Gastroesophageal sphincter (tissue), 3 donors: ENCODE measurements at regions not wholly inside any gene's neighbourhood (a gene's known extent, or its start where the extent isn't known, plus 50 kb on each side); places are given as distances from the start of the nearest gene placed in this dataset.

ENCODE experiments used
- EP300 ChIP-seq: sonication (generic); formaldehyde crosslinking; IDR thresholded peaks from one replicate; pipeline ENCODE4 v1.6.1; 2017; ENCODE audit warnings: antibody characterized with exemption, mild to moderate bottlenecking
- POLR2A ChIP-seq, 2 donors: fragments of 450-650 bp; IDR thresholded peaks; one replicate each; pipeline ENCODE4 v1.6.1; 2017; ENCODE audit warnings: antibody characterized with exemption in 2 of 2, mild to moderate bottlenecking in 2 of 2, moderate library complexity in 1 of 2
- POLR2AphosphoS5 ChIP-seq: sonication (generic); formaldehyde crosslinking; IDR thresholded peaks from one replicate; pipeline ENCODE4 v1.6.1; 2017; ENCODE audit warnings: antibody characterized with exemption
- TF ChIP-seq, protein P1 (sequence below), 4 experiments: fragments of 200-600 bp in 2 of 4; fragments of 450-650 bp in 2 of 4; sonication (generic) in 1 of 4; IDR thresholded peaks; one replicate each; pipeline ENCODE4 v1.5.1; 2017 to 2019; ENCODE audit warnings: antibody characterized with exemption in 4 of 4, mild to moderate bottlenecking in 2 of 4, moderate library complexity in 2 of 4

DNA sequence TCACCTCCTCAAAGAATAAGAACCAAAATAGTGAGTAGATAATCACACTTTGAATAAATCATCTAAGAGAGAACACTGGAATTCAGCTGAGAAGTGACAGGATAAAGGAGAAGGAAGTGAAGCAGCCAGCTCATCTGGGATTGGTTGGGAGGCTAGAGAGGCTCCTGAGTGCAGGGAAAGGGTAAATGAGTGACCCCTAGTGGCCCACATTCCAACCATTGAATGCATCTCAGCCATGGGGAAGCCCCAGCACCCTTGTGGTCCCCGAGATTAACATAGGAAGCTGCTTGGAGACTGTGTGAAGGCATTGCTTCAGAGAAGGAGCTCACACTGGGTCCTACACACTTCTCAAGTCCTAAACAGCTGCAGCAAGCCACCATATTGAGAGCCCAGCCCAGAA, 82.3 kb downstream of the JRKL start:
- TF ChIP-seq, protein P1, sequence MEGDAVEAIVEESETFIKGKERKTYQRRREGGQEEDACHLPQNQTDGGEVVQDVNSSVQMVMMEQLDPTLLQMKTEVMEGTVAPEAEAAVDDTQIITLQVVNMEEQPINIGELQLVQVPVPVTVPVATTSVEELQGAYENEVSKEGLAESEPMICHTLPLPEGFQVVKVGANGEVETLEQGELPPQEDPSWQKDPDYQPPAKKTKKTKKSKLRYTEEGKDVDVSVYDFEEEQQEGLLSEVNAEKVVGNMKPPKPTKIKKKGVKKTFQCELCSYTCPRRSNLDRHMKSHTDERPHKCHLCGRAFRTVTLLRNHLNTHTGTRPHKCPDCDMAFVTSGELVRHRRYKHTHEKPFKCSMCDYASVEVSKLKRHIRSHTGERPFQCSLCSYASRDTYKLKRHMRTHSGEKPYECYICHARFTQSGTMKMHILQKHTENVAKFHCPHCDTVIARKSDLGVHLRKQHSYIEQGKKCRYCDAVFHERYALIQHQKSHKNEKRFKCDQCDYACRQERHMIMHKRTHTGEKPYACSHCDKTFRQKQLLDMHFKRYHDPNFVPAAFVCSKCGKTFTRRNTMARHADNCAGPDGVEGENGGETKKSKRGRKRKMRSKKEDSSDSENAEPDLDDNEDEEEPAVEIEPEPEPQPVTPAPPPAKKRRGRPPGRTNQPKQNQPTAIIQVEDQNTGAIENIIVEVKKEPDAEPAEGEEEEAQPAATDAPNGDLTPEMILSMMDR (IDR thresholded peaks at IDR 0.05): no peak
- no peak for TF ChIP-seq POLR2A (IDR thresholded peaks at IDR 0.05)
- TF ChIP-seq EP300: no peak
- no peak for TF ChIP-seq POLR2AphosphoS5
